Activated T-cell treated with anti-CD3 and anti-CD28 coated beads, Interleukin-2, amount 50 U/mL, for 48 hours (primary cell): ENCODE measurements at regions not wholly inside any gene's neighbourhood (a gene's known extent, or its start where the extent isn't known, plus 50 kb on each side); places are given as distances from the start of the nearest gene placed in this dataset.

ENCODE experiments used
- DNase-seq, 2 experiments: peaks; one replicate each; pipeline ENCODE4 v3.0.0-alpha.2; 2020

- DNase-seq, result no peak
These were observed 141.9 kb upstream of the SDK2 start for GRCh38 chr17:73785958-73786743.

- no peak for DNase-seq
These were observed 143.1 kb upstream of the SDK2 start for GRCh38 chr17:73787076-73788059.

GRCh38 chr17:73788111-73788510, 143.9 kb upstream of the SDK2 start:
- DNase-seq, result no peak

- no peak for DNase-seq
These were observed 146.9 kb upstream of the SDK2 start for GRCh38 chr17:73791121-73791520.

GRCh38 chr17:73791631-73792030, 147.4 kb upstream of the SDK2 start:
- DNase-seq, result no peak

GRCh38 chr17:73792994-73793393, 148.7 kb upstream of the SDK2 start:
- no peak for DNase-seq

- DNase-seq, result no peak
These were observed 150.1 kb upstream of the SDK2 start for GRCh38 chr17:73794336-73794735.

- no peak for DNase-seq
These were observed 151.5 kb upstream of the SDK2 start for GRCh38 chr17:73795730-73796129.

GRCh38 chr17:73797594-73798110, 153.4 kb upstream of the SDK2 start:
- no peak for DNase-seq

GRCh38 chr17:73798111-73798748, 154.0 kb upstream of the SDK2 start:
- DNase-seq, result no peak

GRCh38 chr17:73799096-73799495, 154.9 kb upstream of the SDK2 start:
- no peak for DNase-seq

GRCh38 chr17:73799781-73800627, 155.8 kb upstream of the SDK2 start:
- DNase-seq, result no peak

- no peak for DNase-seq
These were observed 156.6 kb upstream of the SDK2 start for GRCh38 chr17:73800893-73801292.

- DNase-seq, result no peak
These were observed 157.3 kb upstream of the SDK2 start for GRCh38 chr17:73801455-73802100.

GRCh38 chr17:73802314-73802713, 158.1 kb upstream of the SDK2 start:
- no peak for DNase-seq

GRCh38 chr17:73802871-73803270, 158.6 kb upstream of the SDK2 start:
- no peak for DNase-seq

- no peak for DNase-seq
These were observed 159.8 kb upstream of the SDK2 start for GRCh38 chr17:73803964-73804435.

- DNase-seq, result no peak
These were observed 162.5 kb upstream of the SDK2 start for GRCh38 chr17:73806768-73807167.

- no peak for DNase-seq
These were observed 169.0 kb upstream of the SDK2 start for GRCh38 chr17:73813201-73813600.

GRCh38 chr17:73814075-73814474, 169.8 kb upstream of the SDK2 start:
- no peak for DNase-seq

GRCh38 chr17:73815474-73815873, 171.2 kb upstream of the SDK2 start:
- no peak for DNase-seq
